H1 (cell line): ENCODE measurements at regions not wholly inside any gene's neighbourhood (a gene's known extent, or its start where the extent isn't known, plus 50 kb on each side); places are given as distances from the start of the nearest gene placed in this dataset.

Experiments
- GTF2F1 ChIP-seq: IDR thresholded peaks from 2 replicates; pipeline ENCODE4 v1.6.1; 2012; ENCODE audit warnings: low read depth, low read length, improper control_type of control experiment, borderline replicate concordance
- JUN ChIP-seq: IDR thresholded peaks from 2 replicates; pipeline ENCODE4 v1.6.1; 2011; ENCODE audit warnings: low read depth, mild to moderate bottlenecking, improper control_type of control experiment, low read length
- MAFK ChIP-seq: IDR thresholded peaks from 2 replicates; pipeline ENCODE4 v1.6.1; 2012; ENCODE audit warnings: low read depth, mild to moderate bottlenecking, improper control_type of control experiment, low read length
- NANOG ChIP-seq: IDR thresholded peaks from 2 replicates; pipeline ENCODE4 v1.6.1; 2011; ENCODE audit warnings: low read length, low read depth, mild to moderate bottlenecking, inconsistent platforms; ENCODE audit not compliant: insufficient read depth, poor library complexity, severe bottlenecking
- NRF1 ChIP-seq: IDR thresholded peaks from 2 replicates; pipeline ENCODE4 v1.6.1; 2011; ENCODE audit warnings: mild to moderate bottlenecking, low read depth, low read length, improper control_type of control experiment

- TF ChIP-seq GTF2F1 (no peak), MAFK (no peak), NANOG (no peak), JUN (no peak), NRF1 (no peak)
These were observed 799.7 kb downstream of the RPS29 start (continued) for GRCh38 chr14:48786498-48786897.
